ENCODE measurements at regions not wholly inside any gene's neighbourhood (a gene's known extent, or its start where the extent isn't known, plus 50 kb on each side); places are given as distances from the start of the nearest gene placed in this dataset.
"Not testable (repeated sequence)": the region's sequence is repeated elsewhere in the genome, so short reads cannot be mapped to it uniquely, and the experiment has no call there.

GRCh38 chr2:196278491-196278911 lies 107.1 kb upstream of the STK17B start:
- peak; percentile 52 to 56 for DNase-seq (ENCODE audit: low read depth in 2 of 2)

- DNase-seq (ENCODE audit: low read depth in 2 of 2): no peak
Measured at GRCh38 chr2:196279541-196279940, 108.2 kb upstream of the STK17B start.

- DNase-seq (ENCODE audit: low read depth in 2 of 2): no peak
Measured at GRCh38 chr2:196284144-196284844, 112.9 kb upstream of the STK17B start.

- no peak for DNase-seq (ENCODE audit: low read depth in 2 of 2)
Measured at GRCh38 chr2:196284866-196285557, 113.6 kb upstream of the STK17B start.

- DNase-seq (ENCODE audit: low read depth in 2 of 2): no peak
Measured at GRCh38 chr2:196286821-196287220, 115.4 kb upstream of the STK17B start.

- DNase-seq (ENCODE audit: low read depth in 2 of 2): no peak
Measured at GRCh38 chr2:196287523-196287922, 116.1 kb upstream of the STK17B start.

GRCh38 chr2:196288006-196288538 lies 116.7 kb upstream of the STK17B start:
- DNase-seq (ENCODE audit: low read depth in 2 of 2): no peak

- DNase-seq (ENCODE audit: low read depth in 2 of 2): no peak
Measured at GRCh38 chr2:196289000-196289399, 117.6 kb upstream of the STK17B start.

- no peak for DNase-seq (ENCODE audit: low read depth in 2 of 2)
Measured at GRCh38 chr2:196290136-196290535, 118.8 kb upstream of the STK17B start.

GRCh38 chr2:196290569-196290968 lies 119.2 kb upstream of the STK17B start:
- DNase-seq (ENCODE audit: low read depth in 2 of 2): no peak

- DNase-seq (ENCODE audit: low read depth in 2 of 2): no peak
Measured at GRCh38 chr2:196291426-196291825, 120.0 kb upstream of the STK17B start.

- no peak for DNase-seq (ENCODE audit: low read depth in 2 of 2)
Measured at GRCh38 chr2:196291873-196292800, 120.8 kb upstream of the STK17B start.

- DNase-seq (ENCODE audit: low read depth in 2 of 2): no peak
Measured at GRCh38 chr2:196293751-196294515, 122.6 kb upstream of the STK17B start.

GRCh38 chr2:196294516-196294909 lies 123.1 kb upstream of the STK17B start:
- no peak for DNase-seq (ENCODE audit: low read depth in 2 of 2)

GRCh38 chr2:196295005-196295404 lies 123.6 kb upstream of the STK17B start:
- no peak for DNase-seq (ENCODE audit: low read depth in 2 of 2)

GRCh38 chr2:196298106-196298723 lies 126.8 kb upstream of the STK17B start:
- not testable (repeated sequence) for DNase-seq (ENCODE audit: low read depth in 2 of 2)

GRCh38 chr2:196307775-196308305 lies 136.5 kb upstream of the STK17B start:
- DNase-seq (ENCODE audit: low read depth in 2 of 2): no peak

GRCh38 chr2:196309691-196310090 lies 138.3 kb upstream of the STK17B start:
- DNase-seq (ENCODE audit: low read depth in 2 of 2): no peak

GRCh38 chr2:196314157-196314556 lies 142.8 kb upstream of the STK17B start:
- DNase-seq (ENCODE audit: low read depth in 2 of 2): no peak

GRCh38 chr2:196314780-196315179 lies 143.4 kb upstream of the STK17B start:
- no peak for DNase-seq (ENCODE audit: low read depth in 2 of 2)

All from stimulated activated CD4-positive, alpha-beta T cell treated with anti-CD3 and anti-CD28 coated beads, Interleukin-4, amount 100 ng/mL, for 48 hours (primary cell).